Keratinocyte (primary cell): ENCODE measurements at regions not wholly inside any gene's neighbourhood (a gene's known extent, or its start where the extent isn't known, plus 50 kb on each side); places are given as distances from the start of the nearest gene placed in this dataset.

Experiments
- DNase-seq: peaks from one replicate; pipeline ENCODE4 v3.0.0-alpha.2; 2011; ENCODE audit warnings: low read depth, missing footprints, low spot score
- FAIRE-seq: peaks from 2 replicates; lab custom pipeline; 2011; peaks lifted over from hg19 to GRCh38; lab: Jason Lieb, UNC
- H2AFZ ChIP-seq: 2 replicates; pipeline ENCODE4 v1.6.0; 2012; ENCODE audit warnings: low read length, control low read depth, inconsistent platforms; ENCODE audit not compliant: control insufficient read depth
- H3K27ac ChIP-seq: 2 replicates; pipeline ENCODE4 v1.5.1; 2011; ENCODE audit warnings: low read length; ENCODE audit not compliant: control insufficient read depth, insufficient read depth
- H3K27me3 ChIP-seq: 3 replicates; pipeline ENCODE4 v1.6.0; 2011; ENCODE audit warnings: low read length; ENCODE audit not compliant: control insufficient read depth, insufficient read depth; ENCODE audit errors: extremely low read depth
- H3K36me3 ChIP-seq, 2 experiments: 2 replicates in 1 of 2; 3 replicates in 1 of 2; pipeline ENCODE4 v1.5.1; 2011; ENCODE audit warnings: low read length in 2 of 2, mild to moderate bottlenecking in 1 of 2; ENCODE audit not compliant: control insufficient read depth in 2 of 2, insufficient read depth in 2 of 2; ENCODE audit errors: extremely low read depth in 1 of 2
- H3K4me1 ChIP-seq: 3 replicates; pipeline ENCODE4 v1.5.1; 2011; ENCODE audit warnings: low read length; ENCODE audit not compliant: control insufficient read depth, insufficient read depth; ENCODE audit errors: extremely low read depth
- H3K4me2 ChIP-seq: 3 replicates; pipeline ENCODE4 v1.6.0; 2011; ENCODE audit warnings: low read depth, low read length; ENCODE audit not compliant: control insufficient read depth, insufficient read depth; ENCODE audit errors: extremely low read depth
- H3K4me3 ChIP-seq, 3 experiments: fragments of 200-600 bp in 1 of 3; sonication (generic) in 1 of 3; 2 replicates in 2 of 3; 3 replicates in 1 of 3; pipeline ENCODE4 v1.5.1; 2011 to 2016; ENCODE audit warnings: low read length in 3 of 3, mild to moderate bottlenecking in 3 of 3, control low read depth in 2 of 3, inconsistent platforms in 1 of 3, low read depth in 1 of 3, mixed read lengths in 1 of 3, mixed run types in 1 of 3, moderate library complexity in 1 of 3; ENCODE audit not compliant: control insufficient read depth in 2 of 3, insufficient read depth in 2 of 3; ENCODE audit errors: extremely low read depth in 1 of 3
- H3K79me2 ChIP-seq: 2 replicates; pipeline ENCODE4 v1.6.0; 2012; ENCODE audit warnings: low read length; ENCODE audit not compliant: control insufficient read depth, insufficient read depth
- H3K9ac ChIP-seq: 3 replicates; pipeline ENCODE4 v1.6.0; 2011; ENCODE audit warnings: low read length; ENCODE audit not compliant: control insufficient read depth, insufficient read depth; ENCODE audit errors: extremely low read depth
- H3K9me1 ChIP-seq: 3 replicates; pipeline ENCODE4 v1.6.0; 2011; ENCODE audit warnings: low read length; ENCODE audit not compliant: control insufficient read depth, insufficient read depth; ENCODE audit errors: extremely low read depth
- H3K9me3 ChIP-seq: 2 replicates; pipeline ENCODE4 v1.5.1; 2012; ENCODE audit warnings: low read depth, low read length; ENCODE audit not compliant: control insufficient read depth
- H4K20me1 ChIP-seq: 3 replicates; pipeline ENCODE4 v1.6.0; 2011; ENCODE audit warnings: low read length; ENCODE audit not compliant: control insufficient read depth, insufficient read depth; ENCODE audit errors: extremely low read depth
- CTCF ChIP-seq, 3 experiments: IDR thresholded peaks in 1 of 3; conservative IDR thresholded peaks in 1 of 3; optimal IDR thresholded peaks in 1 of 3; 2 replicates in 2 of 3; 3 replicates in 1 of 3; pipeline versions ENCODE3 to v1.5.1; 2011; ENCODE audit warnings: low read length in 3 of 3, mild to moderate bottlenecking in 3 of 3, moderate library complexity in 2 of 3, control low read depth in 1 of 3, inconsistent platforms in 1 of 3; ENCODE audit not compliant: insufficient read depth in 2 of 3; ENCODE audit errors: extremely low read depth in 1 of 3
- EZH2 ChIP-seq: IDR thresholded peaks from one replicate; pipeline ENCODE4 v1.6.1; 2012; ENCODE audit warnings: inconsistent platforms, mild to moderate bottlenecking, low read length, moderate library complexity
- dilution Hi-C: fragments of 300-500 bp; cut with MboI; formaldehyde crosslinking; loops from one replicate; pipeline ENCODE4 v1.7.0; 2020; ENCODE audit warnings: low sequenced_read_pairs; ENCODE audit not compliant: extremely low pct_ligation_motif_present

- Histone ChIP-seq H3K27ac (no peak overlapping the region), H3K4me2 (no peak overlapping the region), H3K9ac (no peak overlapping the region), H3K27me3 (no peaks in the 10 kb centered on the region), H3K4me3 (no peak overlapping the region), H3K4me1 (peaks cover 20% of the 10 kb centered on the region), H3K9me1 (no peaks in the 10 kb centered on the region), H4K20me1 (no peaks in the 10 kb centered on the region), H3K36me3 (no peaks in the 10 kb centered on the region), H3K9me3 (no peaks in the 10 kb centered on the region), H2AFZ (no peak overlapping the region), H3K79me2 (no peaks in the 10 kb centered on the region)
- FAIRE-seq (no peak), DNase-seq (no peak)
- TF ChIP-seq CTCF (optimal IDR thresholded peaks at IDR 0.05 in 1 of 3, IDR thresholded peaks at IDR 0.05 in 1 of 3, conservative IDR thresholded peaks at IDR 0.05 in 1 of 3; ENCODE audit: extremely low read depth in 1 of 3, insufficient read depth in 2 of 3, low read length in 3 of 3) (no peak), EZH2 (no peak)
- dilution Hi-C loops: no loop called here
These were observed 77.1 kb upstream of the SLC4A4 start for GRCh38 chr4:71261633-71262121.

- no peak overlapping the region for H3K27ac ChIP-seq
- TF ChIP-seq EZH2 (no peak), CTCF (optimal IDR thresholded peaks at IDR 0.05 in 1 of 3, IDR thresholded peaks at IDR 0.05 in 1 of 3, conservative IDR thresholded peaks at IDR 0.05 in 1 of 3; ENCODE audit: extremely low read depth in 1 of 3, insufficient read depth in 2 of 3, low read length in 3 of 3) (no peak)
- H2AFZ ChIP-seq: no peak overlapping the region
- no peak overlapping the region for H3K4me3 ChIP-seq
- no peaks in the 10 kb centered on the region for H3K79me2 ChIP-seq
- dilution Hi-C loops: no loop called here
- H3K4me2 ChIP-seq: no peak overlapping the region
- no peaks in the 10 kb centered on the region for H3K9me1 ChIP-seq
- H3K36me3 ChIP-seq: no peaks in the 10 kb centered on the region
- FAIRE-seq (no peak), DNase-seq (no peak)
- H4K20me1 ChIP-seq: no peaks in the 10 kb centered on the region
- H3K27me3 ChIP-seq: no peaks in the 10 kb centered on the region
- peaks cover 20% of the 10 kb centered on the region for H3K4me1 ChIP-seq
- H3K9me3 ChIP-seq: no peaks in the 10 kb centered on the region
- no peak overlapping the region for H3K9ac ChIP-seq
These were observed 76.7 kb upstream of the SLC4A4 start for GRCh38 chr4:71262161-71262560.
